GM19238 (cell line): ENCODE measurements at regions not wholly inside any gene's neighbourhood (a gene's known extent, or its start where the extent isn't known, plus 50 kb on each side); places are given as distances from the start of the nearest gene placed in this dataset.
"Not testable (repeated sequence)": the region's sequence is repeated elsewhere in the genome, so short reads cannot be mapped to it uniquely, and the experiment has no call there.

Source experiments
- DNase-seq: peaks from one replicate; pipeline ENCODE4 v3.0.0; 2011; ENCODE audit warnings: low spot score; ENCODE audit not compliant: insufficient read length

DNA sequence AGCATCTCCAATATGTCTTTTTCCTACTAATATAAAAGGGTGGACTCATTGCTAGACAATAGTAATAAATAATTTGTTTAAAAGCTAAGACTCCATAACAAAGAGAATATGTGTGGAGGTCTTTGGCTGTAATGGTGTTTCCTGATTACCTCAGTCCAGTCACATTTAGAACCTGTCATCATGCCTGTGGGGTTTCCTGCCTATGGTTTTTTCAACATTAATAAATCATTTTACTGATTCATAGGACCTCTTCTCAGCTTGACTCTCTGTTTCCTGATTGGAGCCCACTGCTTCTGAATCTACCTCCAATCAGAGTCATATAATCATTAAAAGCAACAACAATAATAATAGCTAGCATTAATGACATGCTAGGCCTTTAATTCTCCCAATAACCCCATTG, 52.4 kb upstream of the GNAI1 start:
- no peak for DNase-seq

DNA sequence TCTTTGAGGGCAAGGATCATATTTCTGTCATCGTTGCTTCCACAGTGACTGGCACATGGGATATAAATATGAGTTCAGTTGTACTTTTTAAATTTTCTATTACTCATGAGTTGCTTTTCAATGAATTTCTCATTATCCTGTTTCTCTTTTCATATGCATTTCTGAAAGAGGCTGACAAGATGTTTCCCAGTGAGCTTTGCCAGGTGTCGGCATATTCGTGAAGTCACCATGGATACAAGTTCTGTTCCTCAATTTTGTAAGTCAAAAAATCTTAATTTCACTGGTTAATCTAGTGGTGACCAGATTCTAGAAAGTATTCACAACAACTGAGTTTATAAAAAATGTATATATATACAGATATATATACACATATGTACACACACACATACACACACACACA, 55.7 kb upstream of the GNAI1 start:
- no peak for DNase-seq

DNA sequence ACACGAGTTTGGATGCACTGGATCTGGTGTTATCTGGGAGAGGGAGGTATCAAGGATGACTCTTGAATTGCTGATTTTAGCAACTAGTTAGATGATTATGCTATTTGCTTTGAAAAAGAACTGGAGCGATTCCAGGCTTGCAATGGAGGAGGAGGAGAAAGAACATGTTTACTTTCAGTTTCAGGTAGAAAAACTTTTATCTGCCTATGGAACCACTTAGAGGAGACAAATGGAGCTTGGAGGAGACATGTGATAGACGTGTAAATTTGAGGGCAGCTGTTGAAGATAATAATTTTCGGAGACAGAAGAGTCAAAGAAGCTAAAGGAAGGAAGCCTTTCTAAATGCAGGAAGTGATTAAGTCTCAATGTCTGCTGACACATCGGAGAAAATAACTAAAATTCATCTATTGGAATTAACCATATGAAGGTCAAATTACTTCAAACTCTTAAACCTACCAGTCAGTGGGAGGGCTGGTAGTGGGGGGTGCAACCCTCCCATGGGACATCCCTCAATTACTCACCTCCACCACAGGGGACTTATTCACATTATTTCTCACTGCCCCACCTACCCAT, 56.4 kb upstream of the GNAI1 start:
- DNase-seq: no peak

DNA sequence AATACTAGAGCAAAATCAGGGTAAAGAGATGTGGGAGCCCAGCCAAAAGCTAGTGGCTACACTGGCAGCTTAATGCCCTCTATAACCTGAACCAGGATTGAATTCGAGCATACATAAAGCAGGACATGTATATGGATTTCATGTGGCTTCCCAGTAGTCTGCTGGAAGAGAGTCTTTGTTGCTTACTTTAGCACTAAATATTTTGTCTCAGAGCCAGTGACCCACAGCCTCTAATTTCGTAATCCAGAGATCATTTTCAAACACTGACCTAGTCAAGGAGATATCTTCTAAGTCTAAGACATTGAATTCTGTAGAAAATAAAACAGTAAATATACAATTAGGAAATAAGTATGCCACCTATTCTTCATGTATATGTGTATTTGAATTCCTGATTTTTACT, 64.2 kb upstream of the GNAI1 start:
- no peak for DNase-seq

DNA sequence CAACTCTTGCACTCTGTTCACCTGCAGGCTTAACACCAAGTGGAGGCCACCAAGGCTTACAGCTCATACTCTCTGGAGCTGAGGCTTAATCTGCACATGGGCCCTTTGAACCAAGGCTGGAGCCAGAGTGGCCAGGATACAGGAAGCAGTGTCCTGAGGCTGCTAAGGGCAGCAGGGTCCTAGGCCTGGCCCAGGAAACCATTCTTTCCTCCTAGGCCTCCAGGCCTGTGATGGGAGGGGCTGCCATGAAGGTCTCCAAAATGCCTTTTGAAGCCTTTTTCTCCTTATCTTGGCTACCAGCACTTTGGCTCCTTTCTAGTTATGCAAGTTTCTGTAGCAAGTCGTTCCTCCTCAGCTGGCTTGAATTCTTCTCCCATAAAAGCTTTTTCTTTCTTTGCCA, 68.0 kb upstream of the GNAI1 start:
- no peak for DNase-seq

DNA sequence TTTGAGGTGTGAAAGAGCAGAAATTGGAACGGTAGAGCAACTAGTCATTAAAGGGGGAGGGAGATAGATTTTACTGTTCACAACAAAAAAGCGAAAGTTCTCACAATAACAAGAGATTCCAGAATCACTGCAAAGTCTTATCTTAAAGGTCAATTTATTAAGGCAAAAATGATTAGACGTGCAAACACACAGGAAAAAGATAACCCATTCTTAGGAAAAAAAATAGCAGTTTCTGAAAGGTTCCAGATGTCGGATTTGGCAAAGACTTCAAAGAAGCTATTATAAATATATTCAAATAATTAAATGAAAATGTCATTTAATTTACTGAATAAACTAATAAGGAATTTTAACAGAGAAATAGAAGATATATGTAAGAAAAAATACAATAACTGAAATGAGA, 70.8 kb upstream of the GNAI1 start:
- no peak for DNase-seq

DNA sequence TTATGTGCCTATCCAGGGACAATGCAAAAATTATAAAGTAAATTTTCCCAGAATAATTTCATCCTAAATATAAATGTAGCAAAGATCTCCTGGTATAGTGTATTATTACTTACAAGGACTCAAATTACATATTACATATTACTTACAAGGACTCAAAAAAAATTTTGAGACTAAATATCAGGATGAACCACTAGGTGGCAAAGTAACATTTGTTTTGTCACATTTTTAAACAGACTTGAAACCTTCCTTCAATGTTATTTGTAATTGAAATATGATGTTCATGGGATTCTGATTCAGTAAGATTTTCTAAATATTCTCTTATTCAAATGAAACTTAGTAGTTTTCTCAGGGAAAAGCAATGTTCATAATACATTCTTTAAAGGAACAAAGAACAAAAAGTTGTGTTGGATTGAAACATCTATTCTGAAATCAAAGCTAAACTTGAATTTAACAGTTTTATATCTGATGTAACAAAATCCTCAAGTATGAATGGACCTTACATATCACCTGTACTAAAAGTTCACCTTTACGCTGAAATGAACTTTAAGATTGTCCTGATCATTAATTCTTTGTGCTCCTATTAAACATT, 74.3 kb upstream of the GNAI1 start:
- no peak for DNase-seq

DNA sequence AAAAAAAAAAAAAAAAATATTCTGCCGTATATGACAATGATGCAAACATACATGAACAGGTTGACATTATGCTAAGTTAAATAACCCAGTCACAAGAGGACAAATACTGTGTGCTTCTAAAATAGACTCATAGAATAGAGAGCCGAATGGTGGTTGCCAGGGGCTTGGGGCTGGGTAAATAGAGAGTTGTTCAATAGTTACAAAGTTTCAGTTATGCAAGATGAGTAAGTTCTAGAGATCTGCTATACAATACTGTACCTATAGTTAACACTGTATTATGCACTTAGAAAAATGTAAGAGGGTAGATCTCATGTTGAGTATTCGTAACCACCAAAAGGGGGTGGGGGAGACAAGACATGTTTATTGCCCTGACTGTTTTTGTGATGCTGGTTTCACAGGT, 77.1 kb upstream of the GNAI1 start:
- no peak for DNase-seq

DNA sequence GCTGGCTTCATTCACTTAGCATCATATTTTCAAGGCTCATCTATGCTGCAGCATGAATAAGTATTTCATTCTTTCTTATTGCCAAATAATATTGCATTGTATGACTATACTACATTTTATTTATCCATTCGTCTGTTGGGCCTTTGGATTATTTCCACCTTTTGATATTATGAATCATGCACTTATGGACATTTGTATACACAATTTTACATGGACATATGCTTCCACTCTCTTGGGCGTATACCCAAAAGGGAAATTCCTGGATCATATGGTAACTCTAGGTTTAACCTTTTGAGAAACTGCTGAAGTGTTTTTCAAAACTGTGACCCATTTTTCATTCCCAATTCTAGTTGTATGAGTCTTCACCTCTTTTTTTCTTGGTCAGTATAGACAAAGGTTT, 80.3 kb upstream of the GNAI1 start:
- no peak for DNase-seq

DNA sequence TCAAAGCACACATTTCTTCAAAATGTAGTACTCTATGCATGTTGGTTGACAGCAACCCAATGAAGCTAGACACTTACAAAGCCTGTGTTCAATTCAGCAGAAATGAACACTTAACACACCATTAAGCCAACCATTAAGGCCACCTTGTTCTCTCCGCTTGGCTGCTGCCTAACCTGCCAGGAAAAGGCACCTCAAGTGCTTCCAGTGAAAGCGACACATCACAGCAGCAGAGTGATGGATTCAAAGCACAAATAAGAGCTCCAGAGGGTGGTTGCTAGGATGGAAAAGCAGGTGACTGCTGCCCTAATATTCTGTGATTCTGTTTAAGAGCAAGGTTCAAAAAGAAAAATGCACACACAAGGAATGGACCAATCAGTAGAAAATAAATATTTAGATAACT, 81.5 kb upstream of the GNAI1 start:
- DNase-seq: no peak

DNA sequence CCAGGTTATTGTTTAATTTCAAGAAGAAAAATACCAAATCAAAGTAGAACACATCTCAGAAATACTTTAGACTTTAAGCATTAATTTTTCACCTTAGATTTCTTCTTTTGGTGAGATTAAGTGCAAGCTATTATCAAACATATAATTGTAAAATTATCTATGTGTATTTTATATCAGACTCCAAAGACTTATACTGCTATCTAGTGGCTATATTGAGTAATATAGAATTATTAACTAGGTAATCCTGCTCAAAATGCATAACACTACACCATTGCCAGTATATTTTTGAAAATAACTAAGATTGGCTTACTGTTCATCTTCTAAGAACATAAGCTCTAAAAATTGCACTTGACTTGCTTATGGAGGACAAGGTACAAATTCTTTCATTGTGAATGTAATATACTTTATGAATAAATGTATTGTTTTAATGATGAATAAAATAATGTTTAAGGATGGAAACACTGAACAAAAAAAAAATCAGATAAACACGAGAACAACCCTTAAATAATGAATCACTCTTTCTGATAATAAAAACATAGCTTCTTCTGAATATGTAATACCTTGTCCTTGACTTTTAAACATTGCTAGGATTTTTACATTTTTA, 86.7 kb upstream of the GNAI1 start:
- DNase-seq: no peak

DNA sequence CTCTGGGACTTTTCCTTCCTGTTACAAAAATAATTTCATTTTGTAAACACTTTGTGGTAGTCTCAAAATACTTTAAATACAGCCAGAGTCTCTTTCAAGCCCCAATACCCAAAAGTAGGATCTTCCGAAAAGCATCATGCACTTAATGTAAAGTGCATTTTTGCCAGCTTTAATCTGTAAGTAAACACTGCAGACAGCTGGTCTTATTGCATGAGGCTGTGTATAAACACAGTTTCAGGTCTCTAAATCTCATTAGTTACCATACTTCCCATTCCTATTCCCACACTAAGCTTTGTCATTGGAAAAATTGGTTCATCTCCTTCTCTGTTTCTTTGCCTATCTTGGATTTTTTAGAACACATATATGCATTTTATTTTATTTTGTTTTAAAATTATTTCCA, 87.6 kb upstream of the GNAI1 start:
- DNase-seq: no peak

DNA sequence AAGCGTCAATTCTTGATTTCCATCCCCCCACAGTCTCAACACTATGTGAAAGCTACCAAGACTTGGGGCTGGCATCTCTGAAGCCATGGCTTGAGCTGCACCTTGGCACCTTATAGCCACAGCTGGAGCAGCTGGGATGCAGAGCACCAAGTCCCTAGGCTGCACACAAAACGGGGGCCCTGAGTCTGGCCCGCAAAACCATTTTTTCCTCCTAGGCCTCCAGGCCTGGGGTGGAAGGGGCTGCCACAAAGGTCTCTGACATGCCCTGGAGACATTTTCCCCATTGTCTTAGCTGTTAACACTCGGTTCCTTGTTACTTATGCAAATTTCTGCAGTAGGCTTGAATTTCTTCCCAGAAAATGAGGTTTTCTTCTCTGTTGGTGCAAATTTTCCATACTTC, 89.8 kb upstream of the GNAI1 start:
- DNase-seq: no peak

DNA sequence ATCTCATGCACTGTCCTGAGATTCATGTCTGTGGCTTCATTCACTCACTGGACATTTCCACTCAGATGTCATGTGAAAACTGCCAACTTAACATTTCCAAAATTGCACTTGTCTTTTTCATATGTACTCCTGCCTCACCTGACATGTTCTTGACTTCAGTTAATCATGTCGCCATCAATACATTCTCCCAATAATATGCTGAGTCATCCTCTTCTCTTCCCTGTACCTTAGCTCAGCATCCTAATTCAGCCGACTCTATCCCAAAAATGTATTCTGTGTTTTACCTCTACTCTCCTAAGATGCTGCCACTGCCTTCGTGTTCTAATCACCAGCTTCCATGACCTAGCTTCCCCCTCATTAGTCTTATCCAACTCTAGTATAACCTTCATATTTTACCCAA, 93.9 kb upstream of the GNAI1 start:
- DNase-seq: no peak

DNA sequence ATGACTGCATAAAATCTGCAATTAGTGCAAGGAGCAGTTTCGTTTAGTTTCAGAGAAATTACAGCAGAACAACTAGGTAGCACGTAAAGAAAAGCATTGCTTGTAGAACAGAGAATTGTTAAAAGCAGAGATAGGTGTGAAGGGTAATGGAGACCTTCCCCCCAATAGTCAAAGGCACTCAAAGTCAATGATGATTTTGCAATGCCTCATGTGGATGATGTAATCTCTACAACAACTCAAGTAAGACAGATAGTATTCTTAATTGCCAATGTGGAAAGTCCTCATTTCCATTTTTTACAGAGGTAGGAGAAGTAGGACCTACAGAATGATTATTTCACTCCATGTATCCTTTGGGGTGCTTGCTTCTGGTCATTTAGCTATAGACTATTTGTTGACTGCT, 94.3 kb upstream of the GNAI1 start:
- DNase-seq: no peak

DNA sequence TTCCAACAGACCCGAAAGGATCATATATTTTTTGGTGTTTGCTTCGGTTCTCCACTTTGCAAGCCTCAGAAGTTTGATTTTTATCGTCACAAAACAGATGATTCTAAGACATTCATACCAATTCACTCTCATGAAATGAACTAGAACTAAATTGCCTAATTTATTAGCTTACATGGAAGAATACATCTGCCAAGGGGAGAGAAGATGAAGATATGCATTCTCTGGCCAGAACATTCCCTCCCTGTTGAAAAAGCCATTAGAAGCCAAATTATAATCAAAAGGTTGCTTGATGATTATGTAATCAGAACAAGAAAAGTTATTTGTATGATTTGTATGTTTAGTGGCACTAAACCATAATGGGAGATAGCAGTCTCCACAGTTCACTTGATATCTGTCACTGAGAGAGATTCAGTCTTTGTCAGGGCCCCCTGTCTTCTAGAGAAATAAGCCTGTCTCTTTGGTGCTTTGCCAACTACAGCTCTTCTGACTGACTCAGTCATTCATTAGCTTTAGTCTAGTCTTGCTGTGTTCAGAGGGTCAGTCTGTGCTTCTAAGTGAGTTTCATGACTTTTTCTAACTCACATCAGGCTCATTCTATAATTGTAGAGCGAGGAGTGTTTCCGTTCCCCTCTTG, 95.3 kb upstream of the GNAI1 start:
- no peak for DNase-seq

DNA sequence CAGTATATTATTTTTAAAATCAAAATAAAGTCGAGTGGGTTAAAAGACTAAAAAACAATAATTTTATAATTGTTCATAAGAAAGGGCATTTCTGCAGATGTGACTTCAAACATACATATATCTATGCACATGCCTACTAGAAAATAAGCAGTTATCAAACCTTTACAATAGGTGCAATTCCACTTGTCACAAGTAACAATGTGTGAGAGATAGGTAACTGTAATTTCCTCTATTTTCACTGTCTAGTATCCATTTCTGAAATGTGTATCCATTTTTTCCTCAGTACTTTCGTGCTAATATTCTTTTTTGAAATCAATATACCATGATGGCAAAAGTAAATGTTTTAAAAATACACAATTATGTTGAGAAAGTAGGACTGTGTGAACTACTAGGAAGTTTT, 96.9 kb upstream of the GNAI1 start:
- no peak for DNase-seq

DNA sequence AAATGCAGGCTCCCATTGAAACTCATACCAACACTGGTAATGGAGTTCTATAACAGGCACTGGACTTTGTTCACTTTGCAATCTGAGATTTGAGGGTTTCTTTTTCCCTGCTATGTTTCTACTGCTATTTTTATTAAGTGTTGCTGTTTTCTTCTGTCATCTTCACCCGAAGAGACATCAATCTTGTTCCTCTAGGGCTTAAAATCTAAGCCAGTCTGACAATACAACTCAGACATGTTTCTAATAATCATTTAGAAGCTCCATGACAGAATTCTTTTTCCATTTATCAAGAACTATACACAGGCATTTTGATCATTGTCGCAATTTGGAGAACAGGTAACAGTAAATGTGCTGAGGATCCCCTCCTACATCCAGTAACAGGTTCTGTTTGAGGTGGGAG, 98.5 kb upstream of the GNAI1 start:
- DNase-seq: no peak

DNA sequence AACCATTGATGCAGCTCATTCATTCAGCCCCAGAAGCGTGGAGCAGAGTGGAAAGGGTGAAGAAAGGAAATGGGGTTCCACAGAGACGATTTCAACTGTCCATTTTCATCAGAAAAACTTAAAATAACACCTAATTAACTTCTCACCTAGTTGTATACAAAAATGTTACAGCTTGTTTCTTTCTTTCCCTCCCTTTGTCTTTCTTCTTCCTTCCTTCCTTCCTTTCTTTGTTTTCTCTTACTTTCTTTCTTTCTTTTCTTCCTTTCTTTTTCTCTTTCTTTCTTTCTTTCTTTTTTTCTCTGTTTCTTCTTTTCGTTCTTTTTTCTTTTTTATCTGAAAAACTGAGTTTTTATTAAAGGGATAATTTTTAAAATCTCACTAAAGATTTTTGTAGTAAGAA, 105.9 kb upstream of the GNAI1 start:
- no peak for DNase-seq

DNA sequence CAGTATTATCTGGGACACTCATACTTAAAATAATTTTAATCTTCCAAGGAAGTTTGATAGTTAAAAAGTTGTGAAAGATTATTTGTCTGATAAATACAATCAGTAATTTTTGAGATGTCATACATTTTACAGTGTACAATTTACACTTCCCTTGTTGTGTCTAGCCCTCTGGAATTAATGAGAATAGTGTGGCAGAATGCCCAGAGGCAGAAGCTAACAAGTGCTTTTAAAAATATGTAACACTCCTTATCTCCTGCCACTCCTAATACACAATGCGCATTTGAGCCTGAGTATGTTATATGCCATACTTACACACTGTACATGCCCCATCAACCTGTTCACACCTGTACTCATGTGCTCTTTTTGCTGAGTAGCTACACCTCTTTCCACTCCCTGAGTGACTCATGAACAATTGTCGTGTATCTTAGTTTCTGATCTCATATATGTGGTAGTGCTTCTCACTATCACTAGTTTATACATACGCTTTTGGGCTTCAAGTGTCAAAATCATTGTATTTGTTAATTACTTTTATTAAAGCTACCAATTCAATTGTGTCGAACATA, 106.9 kb upstream of the GNAI1 start:
- DNase-seq: no peak

DNA sequence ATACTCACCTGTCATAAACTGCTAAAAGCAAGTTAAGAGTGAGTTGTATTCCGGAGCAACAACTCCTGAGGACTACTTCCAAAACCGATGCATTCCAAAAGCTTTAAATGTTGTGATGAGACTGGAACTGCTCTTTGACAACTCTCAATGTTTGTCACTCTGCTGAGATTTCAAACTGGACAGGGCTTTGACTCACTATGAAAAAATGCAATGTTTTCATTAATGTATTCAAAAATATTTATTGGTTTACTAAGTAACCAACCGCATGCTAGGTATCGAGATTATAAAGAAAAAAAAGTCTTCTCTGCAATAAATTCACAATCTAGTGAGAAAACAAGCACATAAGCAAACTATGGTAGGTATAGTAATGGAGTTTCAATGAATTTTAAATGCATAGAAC, 107.9 kb upstream of the GNAI1 start:
- DNase-seq: no peak

DNA sequence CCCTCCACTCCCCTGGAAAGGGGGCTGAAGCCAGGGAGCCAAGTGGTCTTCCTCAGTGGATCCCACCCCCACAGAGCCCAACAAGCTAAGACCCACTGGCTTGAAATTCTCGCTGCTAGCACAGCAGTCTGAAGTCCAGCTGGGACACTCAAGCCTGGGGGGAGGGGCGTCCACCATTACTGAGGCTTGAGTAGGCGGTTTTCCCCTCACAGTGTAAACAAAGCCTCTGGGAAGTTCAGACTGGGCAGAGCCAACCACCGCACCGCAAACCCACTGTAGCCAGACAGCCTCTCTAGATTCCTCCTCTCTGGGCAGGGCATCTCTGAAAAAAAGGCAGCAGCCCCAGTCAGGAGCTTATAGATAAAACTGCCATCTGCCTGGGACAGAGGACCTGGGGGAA, 114.4 kb upstream of the GNAI1 start:
- not testable (repeated sequence) for DNase-seq

DNA sequence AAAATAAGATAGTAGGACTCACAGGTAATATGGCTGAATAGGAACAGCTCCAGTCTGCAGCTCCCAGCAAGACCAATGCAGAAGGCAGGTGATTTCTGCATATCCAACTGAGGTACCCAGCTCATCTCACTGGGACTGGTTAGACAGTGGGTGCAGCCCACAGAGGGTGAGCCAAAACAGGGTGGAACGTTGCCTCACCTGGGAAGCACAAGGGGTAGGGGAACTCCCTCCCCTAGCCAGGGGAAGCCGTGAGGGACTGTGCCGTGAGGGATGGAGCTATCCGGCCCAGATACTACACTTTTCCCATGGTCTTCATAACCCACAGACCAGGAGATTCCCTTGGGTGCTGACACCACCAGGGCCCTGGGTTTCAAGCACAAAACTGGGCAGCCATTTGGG, 114.8 kb upstream of the GNAI1 start:
- not testable (repeated sequence) for DNase-seq
